NCI-H524 (cell line): ENCODE measurements at regions not wholly inside any gene's neighbourhood (a gene's known extent, or its start where the extent isn't known, plus 50 kb on each side); places are given as distances from the start of the nearest gene placed in this dataset.
"Not testable (repeated sequence)": the region's sequence is repeated elsewhere in the genome, so short reads cannot be mapped to it uniquely, and the experiment has no call there.

Experiments
- DNase-seq, 2 experiments: peaks; one replicate each; lab custom pipeline; 2025; lab: John Stamatoyannopoulos, UW

- no peak for DNase-seq
These were observed 50.6 kb upstream of the ZMYND8 start for GRCh38 chr20:47406849-47407682.

GRCh38 chr20:47411161-47411560 lies 54.7 kb upstream of the ZMYND8 start:
- no peak for DNase-seq

DNA sequence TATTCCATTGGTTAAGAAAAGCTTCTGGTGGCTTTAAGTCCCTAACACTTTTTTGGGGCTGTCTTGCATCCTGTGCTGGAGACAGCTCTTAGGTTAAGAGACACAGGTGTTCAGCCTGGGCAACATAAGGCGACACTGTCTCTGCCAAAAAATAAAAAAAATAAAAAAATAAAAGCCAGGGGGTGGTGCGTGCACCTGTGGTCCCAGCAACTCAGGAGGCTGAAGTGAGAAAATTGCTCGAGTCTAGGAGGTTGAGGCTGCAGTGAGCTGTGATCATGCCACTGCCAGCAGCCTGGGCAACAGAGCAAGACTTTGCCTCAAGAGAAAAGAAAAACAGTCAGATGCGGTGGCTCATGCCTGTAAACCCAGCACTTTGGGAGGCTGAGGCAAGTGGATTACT lies 55.6 kb upstream of the ZMYND8 start:
- DNase-seq: no peak

- no peak for DNase-seq
These were observed 56.7 kb upstream of the ZMYND8 start for GRCh38 chr20:47413189-47413588.

DNA sequence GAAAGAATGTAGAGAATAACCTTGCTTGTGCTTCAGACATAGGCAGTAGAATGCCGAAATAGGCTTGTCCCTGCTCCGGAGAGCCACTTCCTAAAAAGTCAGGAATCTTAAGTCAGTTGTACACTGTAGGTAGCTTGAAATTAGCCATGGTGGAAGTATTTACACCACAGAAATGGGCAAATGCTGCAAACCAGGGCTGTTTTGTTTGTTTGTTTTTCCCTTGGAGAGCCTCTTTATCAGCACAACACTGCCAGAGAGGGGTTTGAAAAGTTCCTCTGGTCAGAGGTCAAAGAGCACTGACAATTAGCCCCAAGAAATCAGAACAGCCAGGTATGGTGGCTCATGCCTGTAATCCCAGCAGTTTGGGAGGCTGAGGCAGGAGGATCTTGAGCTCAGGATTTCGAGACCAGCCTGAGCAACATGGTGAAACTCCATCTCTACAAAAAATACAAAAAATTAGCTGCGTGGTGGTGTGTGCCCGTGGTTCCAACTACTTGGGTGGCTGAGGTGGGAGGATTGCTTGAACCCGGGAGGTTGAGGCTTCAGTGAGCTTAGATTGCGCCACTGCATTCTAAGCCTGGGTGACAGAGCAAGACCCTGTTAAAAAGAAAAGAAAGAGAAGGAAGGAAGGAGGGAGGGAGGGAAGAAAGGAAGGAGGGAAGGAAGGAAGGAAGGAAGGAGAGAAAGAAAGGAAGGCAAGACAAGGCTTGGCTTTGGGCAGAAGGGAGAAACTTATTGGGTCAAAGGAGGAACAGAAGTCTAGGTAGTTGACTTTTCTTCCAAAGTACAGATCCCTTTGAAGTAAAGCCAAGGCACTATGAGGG lies 61.0 kb upstream of the ZMYND8 start:
- DNase-seq: no peak

DNA sequence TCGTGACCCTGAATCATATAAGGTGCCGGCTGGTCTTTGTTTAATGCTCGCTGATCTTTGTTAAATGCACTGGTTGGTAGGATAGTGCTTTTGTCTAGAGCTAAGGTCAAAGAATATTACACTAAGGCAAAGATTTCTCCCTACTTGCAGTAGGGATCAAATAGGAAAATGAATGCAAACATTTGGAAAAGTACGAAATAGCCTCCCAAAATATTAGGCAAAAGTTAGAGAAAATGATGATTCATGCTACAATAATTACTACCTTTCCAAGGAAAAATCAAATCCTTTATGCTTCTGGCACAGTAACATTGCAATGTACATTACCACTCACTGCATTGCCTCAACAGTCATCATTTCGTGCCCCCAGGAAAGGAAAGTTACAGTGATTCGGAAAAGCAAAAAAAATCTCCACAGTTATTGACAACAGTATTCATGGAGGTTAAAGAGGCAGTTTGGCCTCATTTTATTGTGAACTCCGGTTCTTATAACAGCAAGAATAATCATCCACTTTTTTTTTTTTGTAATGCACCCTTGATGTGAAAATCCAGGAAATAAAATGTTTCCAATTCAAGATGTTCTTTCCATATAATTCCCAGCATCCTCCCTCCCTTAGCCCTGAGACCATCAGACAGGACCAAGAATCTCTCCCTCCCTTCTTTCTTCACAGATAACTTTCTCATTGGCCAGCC lies 61.7 kb upstream of the ZMYND8 start:
- no peak for DNase-seq

DNA sequence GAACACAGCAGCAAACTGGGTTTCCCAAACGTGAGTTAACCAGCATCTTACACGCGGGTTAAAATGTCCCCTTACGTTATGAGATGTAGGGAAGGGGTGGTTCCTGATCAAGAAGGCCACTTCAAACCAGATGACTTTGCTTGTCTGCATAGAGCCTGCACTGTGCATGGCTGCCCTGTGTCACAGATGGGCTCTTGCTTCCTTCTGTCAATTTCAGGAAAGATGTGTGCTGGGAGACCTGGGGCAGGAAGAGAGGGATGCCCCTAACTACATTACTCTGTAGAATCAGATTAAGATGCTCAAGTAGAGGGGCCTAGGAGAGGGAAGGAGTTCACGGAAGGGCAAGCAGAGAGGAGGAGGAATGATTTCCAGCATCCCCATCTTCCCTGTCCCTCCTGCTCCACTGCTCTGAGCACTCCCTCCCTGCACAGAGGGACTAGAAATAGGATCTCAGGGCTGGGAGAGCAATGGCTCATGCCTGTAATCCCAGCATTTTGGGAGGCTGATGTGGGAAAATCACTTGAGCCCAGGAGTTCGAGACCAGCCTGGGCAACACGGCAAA lies 63.5 kb upstream of the ZMYND8 start:
- DNase-seq: peak in 1 of 2 experiments; percentile 17

DNA sequence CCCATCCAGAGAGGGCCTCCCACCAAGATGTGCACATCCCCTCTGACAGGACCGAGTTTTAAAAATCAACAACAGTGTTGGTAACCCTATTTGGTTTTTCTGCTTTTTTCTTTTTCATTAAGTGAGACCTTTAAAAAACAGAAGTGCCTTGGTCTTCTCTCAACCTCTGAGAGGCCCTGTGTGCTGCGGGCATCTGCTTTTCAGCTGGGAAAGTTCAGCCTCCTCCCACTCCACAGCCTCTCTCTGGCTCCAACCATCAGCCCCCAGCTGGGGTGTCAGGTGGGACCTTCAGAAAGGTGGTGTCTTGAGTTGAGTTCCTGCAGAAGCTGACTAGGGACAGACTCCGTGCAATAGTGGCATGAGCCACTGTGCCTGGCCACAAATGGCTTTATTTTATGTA lies 64.6 kb upstream of the ZMYND8 start:
- DNase-seq: no peak

DNA sequence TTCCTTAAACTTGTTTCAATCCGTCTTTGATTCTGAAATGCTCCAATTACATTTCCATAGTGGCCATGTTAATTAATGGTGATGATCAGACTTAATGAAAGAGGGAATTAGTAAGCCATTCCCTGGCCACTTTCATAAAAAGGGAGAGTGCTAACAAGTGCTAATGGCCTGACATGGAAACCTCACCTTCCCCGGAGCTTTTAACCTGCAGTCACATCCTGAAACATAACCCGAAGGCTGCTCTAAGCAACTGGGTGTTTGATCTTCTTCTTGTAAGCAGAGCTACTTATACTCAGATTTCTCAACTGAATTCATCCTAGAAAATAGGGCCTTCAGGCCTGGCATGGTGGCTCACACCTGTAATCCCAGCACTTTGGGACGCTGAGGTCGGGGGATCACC lies 67.1 kb upstream of the ZMYND8 start:
- no peak for DNase-seq

- DNase-seq: no peak
These were observed 70.6 kb upstream of the ZMYND8 start for GRCh38 chr20:47427067-47427466.

DNA sequence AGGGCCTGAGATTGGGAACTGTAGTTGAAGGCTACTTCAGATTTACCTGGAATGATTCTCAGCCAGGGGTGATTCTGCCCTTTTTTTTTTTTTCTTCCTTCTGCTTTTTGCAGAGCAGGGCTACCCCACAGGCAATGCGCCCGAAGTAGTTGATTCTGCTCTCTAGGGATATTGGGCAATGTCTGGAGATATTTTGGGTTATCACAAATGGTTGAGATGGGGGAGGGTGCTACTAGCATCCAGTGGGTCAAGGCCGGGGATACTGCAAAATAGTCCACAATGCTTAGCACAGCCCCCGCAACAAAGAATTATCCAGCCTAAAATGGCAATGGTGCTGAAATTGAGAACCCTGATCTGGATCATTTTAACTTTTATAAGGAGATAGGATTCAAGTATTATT lies 71.2 kb upstream of the ZMYND8 start:
- no peak for DNase-seq

DNA sequence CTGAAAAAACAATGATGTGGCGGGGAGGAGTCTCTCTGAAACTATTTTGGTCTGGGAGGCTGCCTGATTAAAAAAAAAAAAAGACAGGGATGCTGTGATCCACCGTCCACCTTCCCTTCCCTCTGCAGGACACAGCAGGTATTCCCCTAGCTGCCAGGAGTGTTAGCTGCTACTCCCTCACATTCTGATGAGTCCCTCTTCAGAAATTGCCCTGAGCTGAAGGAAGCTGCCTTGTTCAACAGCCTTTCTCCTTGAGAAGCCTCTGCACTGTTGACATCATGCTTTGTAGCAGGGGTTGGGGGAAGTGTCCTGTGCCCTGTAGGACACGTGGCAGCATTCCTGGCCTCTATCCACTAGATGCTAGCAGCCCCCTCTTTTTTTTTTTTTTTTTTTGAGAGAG lies 71.7 kb upstream of the ZMYND8 start:
- no peak for DNase-seq

DNA sequence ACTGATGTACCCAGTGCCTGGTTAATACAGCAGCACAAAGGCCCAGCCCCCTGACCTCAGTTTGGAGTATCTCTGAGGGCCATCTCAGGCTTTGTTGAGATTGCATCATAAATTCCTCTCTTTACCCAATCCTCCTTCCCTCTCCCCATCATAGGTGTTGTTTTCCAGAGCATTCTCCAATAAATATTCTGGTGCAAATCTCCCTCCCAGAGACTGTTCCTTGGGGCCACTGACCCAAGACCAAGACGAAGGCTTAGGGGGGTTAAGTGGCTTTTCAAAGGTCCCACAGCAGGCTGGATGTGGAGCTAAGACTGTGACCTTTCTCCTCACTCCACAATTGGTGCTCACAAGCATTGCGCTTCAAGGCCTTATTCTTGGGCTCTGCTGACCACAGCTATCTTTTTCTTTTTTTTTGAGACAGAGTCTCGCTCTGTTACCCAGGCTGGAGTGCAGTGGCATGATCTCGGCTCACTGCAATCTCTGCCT lies 72.4 kb upstream of the ZMYND8 start:
- DNase-seq: no peak

DNA sequence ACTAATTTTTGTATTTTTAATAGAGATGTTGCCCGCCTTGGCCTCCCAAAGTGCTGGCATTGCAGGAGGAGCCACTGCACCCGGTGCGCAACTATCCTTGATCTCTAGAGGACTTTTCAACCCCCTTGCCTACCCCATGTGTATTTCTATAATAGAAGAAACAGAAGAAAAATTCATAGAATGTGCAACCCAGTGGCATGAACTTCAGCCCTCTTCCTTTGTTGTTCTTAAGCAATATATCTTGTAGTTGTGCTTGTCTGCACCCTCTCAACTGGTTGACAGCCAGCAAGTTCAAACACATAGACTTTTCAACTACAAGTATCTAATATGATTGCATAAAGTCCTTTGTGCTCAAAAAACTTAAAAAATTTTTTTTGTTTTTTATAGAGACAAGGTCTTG lies 72.3 kb upstream of the NCOA3 start:
- DNase-seq: no peak

DNA sequence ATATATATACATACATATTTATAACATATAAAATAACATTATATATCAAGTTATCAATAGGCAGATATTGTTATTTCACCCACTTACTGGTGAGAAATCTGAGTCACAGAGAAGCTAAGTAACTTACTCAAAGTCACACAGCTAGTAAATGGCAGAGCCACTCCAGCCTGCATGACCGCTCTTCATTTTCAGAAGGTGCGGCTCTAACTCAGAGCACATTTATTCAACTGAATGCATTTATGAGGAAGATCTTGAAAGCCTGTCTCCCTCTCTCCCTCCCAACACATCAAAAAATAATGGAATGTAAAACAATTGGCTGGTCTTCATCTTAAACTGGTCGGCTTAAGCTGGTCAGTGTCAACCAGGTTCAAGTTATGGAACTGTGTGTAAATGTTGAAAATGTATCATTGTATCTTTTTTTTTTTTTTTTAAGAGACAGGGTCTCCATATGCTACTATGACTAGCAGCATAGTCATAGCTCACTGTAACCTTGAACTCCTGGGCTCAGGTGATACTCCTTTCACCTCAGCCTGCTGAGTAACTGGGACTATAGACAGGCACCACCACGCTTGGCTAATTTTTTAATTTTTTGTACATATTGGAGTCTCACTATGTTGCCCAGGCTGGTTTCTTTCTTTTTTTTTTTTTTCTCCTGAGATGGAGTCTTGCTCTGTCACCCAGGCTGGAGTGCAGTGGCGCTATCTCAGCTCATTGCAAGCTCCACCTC lies 70.7 kb upstream of the NCOA3 start:
- no peak for DNase-seq

- DNase-seq: no peak
These were observed 68.9 kb upstream of the NCOA3 start for GRCh38 chr20:47432834-47433210.

GRCh38 chr20:47434128-47434779 lies 67.4 kb upstream of the NCOA3 start:
- not testable (repeated sequence) for DNase-seq

DNA sequence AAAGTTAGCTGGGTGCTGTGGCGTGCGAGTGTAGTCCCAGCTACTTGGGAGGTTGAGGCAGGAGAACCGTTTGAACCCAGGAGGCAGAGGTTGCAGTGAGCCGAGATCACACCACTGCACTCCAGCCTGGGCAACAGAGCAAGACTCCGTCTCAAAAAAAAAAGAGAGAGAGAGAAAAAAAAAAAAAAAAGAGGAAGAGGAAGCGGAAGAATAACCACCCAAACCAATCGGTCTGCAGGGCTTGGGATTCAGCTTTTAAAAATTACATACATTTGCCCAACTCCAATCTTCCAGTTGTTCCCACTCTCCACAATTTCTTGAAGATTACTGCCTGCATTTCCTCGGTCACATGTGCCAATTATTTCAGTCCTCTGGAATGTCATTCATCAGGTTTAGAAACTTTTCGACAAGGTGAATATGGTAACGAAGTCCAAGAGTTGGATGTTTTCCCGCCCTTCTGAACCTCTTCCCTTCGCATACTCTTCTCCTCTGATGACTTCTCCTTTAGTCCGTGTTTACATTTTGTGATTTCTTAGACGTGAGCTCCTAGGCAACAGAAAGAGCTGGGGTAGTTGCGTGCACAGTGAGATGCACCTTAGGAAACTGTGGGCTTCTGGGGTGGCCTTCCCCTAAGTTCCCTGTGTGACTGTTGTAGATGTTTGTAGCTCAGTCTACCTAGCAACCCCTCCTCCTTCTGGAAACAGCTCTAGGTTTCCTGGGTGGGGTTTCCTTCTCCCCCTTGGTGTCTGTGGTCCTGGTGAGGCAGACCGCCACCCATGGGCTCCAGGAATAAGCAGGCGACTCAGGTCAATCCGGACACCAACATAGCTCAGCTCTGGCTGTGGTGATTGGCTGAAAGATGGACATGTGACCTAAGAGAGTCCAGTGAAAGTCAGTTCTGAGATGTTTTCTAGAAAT lies 63.0 kb upstream of the NCOA3 start:
- no peak for DNase-seq

DNA sequence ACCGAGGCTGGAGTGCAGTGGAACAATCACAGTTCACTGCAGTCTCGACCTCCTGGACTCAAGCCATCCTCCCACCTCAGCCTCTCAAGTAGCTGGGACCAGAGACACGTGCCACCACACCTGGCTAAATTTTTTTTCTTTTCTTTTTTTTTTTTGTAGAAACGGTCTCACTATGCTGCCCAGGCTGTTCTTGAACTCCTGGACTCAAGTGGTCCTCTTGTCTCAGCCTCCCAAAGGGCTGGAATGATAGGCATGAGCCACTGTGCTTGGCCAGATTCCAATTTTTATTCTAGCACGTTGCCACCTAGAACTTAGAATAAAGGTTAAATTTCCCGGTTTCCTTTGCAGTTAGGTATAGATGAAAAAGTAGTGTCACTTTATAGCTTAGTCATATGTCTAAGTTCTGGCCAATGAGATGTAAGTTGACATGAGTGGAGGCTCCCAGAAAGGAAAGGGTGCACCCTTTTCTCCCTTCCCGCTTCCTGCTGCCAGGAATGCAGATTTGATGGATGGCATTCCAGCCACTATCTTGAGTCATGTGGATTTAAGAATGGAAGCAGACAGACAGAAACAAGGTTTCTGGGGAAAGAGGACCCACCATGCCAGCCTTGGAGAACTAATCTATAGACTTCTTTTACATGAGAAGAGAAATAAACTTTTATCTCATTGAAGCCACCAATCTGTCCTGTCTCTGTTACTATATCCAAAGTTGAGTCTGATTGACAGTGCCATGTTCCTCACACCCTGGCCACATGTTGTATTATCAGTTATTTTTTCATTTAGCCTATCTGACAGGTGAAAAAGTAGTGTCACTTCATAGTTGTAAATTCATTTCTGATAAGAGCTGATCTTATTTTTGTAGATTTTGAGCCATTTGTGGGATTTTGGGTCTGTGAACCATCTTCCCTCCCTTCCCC lies 60.6 kb upstream of the NCOA3 start:
- no peak for DNase-seq
